Amniotic stem cell (primary cell): ENCODE measurements at regions not wholly inside any gene's neighbourhood (a gene's known extent, or its start where the extent isn't known, plus 50 kb on each side); places are given as distances from the start of the nearest gene placed in this dataset.

Experiments
- DNase-seq: peaks from one replicate; lab custom pipeline; 2025; lab: John Stamatoyannopoulos, UW

- no peak for DNase-seq
These were observed 74.6 kb upstream of the NPAS1 start for GRCh38 chr19:46944918-46945628.

DNA sequence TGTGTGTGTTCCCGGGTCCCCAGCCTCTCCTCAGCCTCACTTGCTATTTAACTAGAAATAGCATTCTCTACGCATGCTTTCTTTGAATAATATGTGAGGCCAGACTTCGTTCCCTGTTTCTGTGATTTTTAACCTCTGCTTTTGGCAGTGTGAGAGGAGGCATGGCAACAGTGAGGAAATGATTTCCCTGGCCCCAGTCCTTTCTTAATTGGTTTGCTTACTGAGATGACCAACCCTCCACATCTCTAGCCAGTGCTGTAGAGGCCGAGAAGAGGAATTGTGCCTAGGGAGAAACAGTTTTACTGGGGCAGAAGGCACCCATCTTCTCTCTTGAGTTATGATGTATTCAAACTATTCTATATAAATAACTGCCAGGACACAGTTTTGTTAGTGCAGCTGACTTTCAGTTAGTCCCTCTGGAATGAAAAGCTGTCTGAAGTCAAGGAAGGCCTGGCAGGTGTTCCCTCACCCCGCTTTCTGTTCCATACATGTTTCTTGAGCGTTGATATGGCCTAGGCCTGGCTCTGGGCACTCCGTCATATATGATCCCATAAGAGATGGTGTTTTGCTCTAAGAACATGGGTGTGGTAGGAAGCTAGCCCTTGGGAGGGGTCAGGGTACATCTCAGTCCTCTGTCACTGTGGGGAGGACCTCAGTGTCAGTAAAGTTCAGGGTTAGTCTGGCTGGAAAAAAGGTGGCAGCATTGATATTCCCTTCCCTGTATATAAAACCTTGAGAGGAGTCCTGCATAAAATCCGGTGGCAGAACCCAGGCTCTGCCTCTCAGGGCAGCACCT lies 73.7 kb upstream of the NPAS1 start:
- DNase-seq: no peak

- no peak for DNase-seq
These were observed 72.9 kb upstream of the NPAS1 start for GRCh38 chr19:46946611-46947238.

GRCh38 chr19:46947866-46948265 lies 71.8 kb upstream of the NPAS1 start:
- DNase-seq: no peak

GRCh38 chr19:46950526-46951170 lies 69.0 kb upstream of the NPAS1 start:
- DNase-seq: no peak

GRCh38 chr19:46951171-46951986 lies 68.3 kb upstream of the NPAS1 start:
- DNase-seq: no peak

GRCh38 chr19:46952874-46953273 lies 66.8 kb upstream of the NPAS1 start:
- DNase-seq: no peak

DNA sequence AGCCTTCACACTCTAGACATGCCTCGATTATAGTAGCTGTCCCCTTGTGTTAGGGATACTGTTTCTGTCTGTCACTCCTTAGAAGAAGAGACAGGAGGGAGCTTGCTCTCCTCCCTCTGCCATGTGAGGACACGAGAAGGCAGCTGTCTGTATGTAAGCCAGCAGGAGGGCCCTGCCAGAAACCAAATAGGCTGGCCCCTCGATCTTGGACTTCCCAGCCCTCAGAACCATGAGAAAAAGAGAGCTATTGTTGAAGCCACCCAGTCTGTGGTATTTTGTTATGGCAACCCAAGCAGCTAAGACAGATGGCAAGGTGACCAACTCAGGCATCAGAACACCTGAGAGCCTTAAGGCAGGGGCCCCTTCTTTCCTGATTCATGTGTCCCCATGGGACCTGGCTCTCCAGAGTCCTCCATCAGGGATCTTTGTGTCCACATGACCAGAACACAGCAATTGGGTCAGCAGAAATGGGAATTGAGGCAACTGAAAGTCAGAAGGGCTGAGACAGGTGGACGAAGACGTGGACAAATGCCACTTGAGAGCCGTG lies 65.6 kb upstream of the NPAS1 start:
- DNase-seq: no peak

DNA sequence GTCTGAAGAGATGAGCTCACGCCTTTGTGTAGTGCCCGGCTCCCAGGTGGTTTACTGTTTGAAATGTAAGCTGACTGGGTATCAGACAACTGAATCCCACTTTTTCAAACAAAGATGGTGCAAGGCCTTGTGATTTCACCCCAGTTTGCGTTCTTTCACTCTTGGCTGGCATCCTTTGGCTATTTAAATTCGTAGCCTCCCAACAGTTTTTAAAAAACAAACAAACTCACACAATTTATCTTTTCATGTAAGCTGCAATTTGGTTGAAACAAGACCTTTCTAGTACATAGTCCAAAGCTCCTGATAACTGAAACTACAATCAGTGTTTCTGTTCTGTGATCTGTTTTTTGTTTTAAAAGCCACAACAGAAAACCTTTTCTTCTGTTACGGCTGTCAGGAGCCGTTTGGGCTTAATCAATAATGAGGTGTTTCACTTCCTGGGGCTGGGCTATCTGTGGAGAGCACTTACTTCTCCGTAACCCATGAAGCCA lies 65.1 kb upstream of the NPAS1 start:
- no peak for DNase-seq

GRCh38 chr19:46954993-46955812 lies 64.4 kb upstream of the NPAS1 start:
- peak; percentile 40 for DNase-seq

GRCh38 chr19:46955813-46956371 lies 63.7 kb upstream of the NPAS1 start:
- no peak for DNase-seq

GRCh38 chr19:46958532-46958931 lies 61.1 kb upstream of the NPAS1 start:
- no peak for DNase-seq

- no peak for DNase-seq
These were observed 59.6 kb upstream of the NPAS1 start for GRCh38 chr19:46959894-46960556.

DNA sequence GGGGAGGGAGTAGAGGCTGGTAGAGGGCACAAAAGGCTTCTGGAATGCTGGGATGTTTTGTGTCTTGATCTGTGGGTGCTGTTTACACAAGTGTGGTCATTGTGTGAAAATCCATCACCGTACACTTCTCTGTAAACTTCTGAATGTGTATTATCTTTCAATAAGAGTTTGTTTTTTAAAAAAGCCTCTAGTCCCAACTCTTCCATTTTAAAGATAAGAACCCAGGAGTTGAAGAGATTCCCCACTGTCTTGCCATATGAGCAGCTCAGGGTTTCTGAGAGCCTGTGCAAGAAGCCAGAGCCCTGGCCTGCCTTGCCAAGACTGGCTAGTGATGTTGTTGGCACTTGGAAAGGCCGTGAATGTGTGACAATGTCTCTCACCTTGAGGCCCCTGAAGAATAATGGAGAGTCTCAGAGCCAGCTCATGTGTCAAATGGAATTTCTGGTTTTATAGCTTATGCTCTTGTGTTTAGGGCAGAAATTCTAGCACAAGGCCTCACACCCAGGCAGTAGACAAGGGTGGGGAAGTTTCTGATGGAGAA lies 57.5 kb upstream of the NPAS1 start:
- no peak for DNase-seq

GRCh38 chr19:46963093-46963734 lies 56.4 kb upstream of the NPAS1 start:
- peak; percentile 83 for DNase-seq

DNA sequence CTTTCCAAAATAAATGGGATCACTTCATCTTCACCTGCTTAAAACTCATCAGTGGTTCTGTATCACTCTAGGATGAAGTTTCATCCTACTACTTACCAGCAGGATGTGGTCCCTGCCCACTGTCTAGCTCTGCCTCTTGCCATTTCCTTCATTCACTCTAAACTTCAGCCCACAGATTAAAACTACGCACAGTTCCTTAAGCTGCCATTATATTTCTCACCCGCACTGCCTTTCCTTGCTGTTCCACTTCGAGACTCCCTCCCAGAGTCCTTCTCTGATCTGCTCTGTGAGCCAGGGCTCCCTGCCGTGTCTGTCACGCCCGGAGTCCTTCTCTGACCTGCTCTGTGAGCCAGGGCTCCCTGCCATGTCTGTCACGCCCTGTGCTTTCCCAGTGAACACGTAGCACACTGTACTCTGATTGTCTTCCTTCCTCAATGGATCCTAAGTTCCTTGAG lies 52.0 kb upstream of the NPAS1 start:
- no peak for DNase-seq
